GM21515 (cell line): ENCODE measurements at regions not wholly inside any gene's neighbourhood (a gene's known extent, or its start where the extent isn't known, plus 50 kb on each side); places are given as distances from the start of the nearest gene placed in this dataset.
"Not testable (repeated sequence)": the region's sequence is repeated elsewhere in the genome, so short reads cannot be mapped to it uniquely, and the experiment has no call there.

Source experiments
- ATAC-seq: cut with Tn5 transposase; IDR thresholded peaks from one replicate; pipeline ENCODE4 v1.9.1; 2021; ENCODE audit not compliant: unreplicated experiment

DNA sequence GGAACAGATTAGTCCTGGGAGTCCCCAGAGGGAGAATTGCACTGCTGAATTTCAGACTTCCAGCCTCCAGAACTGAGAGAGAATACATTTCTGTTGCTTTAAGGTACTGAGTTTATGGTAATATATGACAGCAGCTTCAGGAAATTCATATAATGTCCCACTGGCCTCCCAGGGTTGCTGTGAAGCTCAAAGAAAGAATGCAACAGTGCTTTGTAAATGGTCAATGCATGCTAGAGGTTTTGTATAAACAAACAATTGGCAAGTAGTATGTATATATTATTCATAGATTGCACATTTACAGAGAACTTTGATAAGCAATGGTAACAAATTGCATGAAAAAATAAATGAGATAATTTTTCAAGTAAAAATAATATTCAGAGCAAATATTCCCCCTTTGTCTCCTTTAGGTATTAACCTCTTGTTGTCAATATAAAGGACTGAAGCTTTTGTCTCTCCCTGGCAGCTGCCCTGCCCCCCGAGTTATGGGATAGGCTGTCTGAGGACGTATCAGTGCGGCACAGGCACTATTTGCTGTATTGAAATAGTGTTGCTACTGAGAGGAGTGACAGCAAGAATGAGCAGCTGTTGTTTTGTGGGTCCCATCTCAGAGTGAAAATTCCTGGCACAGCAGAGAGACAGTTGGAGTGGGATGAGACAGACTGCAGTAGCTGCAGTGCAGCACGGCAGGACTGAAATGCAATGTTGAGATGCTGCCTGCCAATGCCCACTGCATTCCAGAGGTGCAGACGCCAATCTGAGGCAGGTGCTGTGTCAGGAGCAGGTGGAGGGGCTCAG lies 194.2 kb upstream of the GLRA1 start:
- no peak for ATAC-seq

DNA sequence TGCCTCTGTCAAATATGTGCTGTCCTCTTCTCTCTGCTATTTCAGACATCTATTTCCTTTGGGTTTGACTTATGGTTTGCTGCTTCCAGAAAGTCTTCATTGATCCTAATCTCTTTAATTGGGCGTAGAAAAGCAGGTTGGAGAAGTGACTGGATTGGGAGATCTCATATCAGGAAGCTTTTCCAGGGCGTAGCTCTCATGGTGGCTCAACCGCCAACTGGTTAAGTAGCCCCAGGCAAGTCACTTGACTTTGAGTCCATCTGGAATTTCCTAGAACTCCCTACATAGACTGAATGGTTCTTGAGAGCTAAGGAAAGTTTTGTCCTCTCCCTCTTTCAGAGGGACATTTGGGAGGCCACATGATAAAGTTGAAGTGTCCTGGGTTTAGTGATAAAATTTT lies 192.3 kb upstream of the GLRA1 start:
- no peak for ATAC-seq

DNA sequence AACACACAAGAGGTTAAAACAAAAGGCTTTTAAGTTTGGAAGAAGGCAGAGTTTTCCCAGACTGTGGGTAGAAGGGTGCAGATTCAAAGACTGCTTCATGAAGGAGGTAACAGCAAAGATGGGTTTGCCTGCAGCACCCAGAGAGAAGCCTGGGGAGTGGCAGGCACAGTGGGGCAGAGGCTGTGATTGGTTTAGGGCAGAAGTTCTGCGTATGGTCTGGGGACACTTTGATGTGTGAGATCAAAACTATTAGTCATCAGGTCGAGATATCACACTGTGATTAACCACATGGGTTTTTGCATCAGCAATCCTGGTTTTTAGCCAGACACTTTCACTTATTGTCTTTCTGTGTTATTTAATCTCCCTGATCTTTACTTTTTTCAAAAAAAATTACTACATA lies 188.8 kb upstream of the GLRA1 start:
- ATAC-seq: no peak

DNA sequence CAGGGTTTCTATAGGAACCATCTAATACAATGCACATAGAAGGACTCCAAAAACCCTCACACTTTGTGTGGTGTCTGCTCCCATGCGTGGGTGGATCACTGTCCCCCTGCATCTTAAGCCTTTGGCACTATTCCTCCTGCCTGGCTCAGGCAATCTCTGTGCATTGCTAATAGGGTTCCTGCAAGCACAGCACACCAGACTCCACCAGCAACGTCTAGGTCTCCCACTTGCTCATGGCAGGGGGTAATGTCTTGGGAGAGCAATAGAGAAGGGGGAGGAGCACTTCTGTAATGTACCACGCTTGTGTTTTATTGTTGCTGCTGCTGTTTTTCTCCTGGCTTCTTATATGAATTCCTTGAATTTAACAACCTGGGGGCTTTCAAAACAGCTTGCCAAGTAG lies 182.6 kb upstream of the GLRA1 start:
- no peak for ATAC-seq

DNA sequence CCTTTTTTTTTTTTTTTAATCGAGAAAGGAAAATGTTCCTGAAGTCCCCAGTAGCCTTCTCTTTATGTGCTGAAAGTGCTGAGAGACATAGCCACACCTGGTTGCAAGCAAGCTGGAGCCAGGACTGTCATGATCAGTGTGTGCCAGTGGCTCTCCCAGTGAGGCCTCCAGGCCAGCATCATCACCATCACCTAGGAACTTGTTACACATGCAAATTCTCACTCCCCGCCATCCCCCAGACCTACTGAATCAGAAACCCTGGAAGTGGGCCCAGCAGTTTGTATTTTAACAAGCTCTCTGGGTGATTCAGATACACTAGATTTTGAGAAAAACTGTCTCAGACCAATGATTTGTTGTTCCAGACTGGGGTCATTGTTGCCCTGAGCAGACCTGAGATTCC lies 181.9 kb upstream of the GLRA1 start:
- no peak for ATAC-seq

DNA sequence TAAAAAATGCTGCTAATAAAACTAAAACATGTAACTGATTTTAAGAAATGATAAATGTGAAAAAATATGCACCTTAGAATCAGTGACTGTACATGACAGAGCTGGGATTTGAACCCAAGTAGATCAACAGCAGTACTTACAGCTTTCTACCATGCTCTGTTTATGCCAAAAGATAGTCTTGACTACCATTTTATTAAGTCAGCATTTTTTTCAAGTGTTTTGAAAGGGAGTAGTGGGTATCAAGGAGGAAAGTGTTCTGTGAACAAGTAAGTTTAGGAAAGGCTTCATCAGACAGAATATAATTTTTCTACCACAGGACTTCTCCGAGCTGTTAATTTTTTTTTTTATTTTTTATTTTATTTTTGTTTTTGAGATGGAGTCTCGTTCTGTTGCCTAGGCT lies 180.4 kb upstream of the GLRA1 start:
- ATAC-seq: no peak

DNA sequence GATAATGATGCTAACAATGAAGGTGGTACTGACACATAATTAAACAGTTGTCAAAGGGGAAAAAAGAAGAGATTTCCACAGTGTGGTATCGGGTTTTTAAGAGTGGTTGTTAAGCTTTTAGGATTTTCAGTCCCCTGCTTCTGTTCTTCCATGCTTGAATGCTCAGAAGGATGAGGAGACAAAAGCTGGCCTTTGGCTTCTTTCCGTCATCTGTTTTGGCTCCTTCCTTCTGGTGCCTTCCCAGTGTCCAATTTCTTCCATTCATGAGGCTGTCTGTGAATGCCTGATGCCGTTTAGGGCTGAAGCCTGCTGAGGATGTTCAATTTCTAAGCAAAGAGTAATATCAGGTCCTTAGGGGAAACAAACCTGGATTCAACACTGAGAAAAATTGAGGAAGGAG lies 179.6 kb upstream of the GLRA1 start:
- no peak for ATAC-seq

DNA sequence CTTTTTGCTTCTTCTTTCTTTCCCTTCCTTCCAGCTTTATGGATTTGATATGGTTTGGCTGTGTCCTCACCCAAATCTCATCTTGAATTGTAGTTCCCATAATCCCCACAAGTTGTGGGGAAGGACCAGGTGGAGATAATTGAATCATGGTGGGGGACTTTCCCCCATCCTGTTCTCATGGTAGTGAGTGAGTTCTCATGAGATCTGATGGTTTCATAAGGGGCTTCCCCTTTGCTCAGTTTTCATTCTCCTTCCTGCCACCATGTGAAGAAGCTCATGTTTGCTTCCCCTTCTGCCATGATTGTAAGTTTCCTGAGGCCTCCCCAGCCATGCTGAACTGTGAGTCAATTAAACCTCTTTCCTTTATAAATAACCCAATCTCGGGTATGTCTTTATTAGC lies 178.3 kb upstream of the GLRA1 start:
- not testable (repeated sequence) for ATAC-seq

DNA sequence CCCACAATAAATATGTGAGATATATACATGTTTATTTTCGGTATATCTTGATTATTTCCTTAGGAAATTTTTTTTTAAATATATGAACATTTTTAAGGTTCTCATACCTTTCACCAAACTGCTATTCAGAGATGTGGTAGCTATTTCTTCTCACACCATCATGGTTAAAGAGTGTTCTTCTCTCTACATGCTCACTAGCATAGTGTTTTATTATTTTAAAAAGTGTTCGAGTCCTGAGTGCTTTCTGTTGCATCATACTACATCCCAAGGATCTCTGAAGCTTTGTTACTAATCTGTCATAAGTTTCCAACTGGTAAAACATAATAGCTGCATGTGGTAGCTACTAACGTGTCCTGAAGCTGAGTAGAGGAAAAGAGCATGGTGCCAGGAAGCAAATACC lies 177.4 kb upstream of the GLRA1 start:
- no peak for ATAC-seq

DNA sequence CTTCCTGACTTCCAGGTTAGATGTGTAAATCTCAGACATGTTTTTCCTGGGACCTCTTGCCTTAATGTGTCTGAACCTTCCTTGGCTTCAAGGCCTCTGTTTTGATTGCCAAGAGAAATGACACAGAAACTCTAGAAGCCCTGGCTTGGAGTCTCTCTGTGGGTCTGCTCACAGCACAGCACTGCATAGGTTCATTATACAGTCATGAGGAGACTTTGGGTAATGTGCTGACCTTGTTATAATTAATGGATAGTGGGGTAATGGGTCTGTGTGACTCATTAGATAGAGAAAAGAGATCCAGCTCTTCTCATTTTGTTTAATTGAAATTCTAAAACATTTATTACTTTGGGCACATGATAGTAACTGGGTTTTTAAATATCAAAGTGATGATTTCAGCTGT lies 175.8 kb upstream of the GLRA1 start:
- no peak for ATAC-seq

DNA sequence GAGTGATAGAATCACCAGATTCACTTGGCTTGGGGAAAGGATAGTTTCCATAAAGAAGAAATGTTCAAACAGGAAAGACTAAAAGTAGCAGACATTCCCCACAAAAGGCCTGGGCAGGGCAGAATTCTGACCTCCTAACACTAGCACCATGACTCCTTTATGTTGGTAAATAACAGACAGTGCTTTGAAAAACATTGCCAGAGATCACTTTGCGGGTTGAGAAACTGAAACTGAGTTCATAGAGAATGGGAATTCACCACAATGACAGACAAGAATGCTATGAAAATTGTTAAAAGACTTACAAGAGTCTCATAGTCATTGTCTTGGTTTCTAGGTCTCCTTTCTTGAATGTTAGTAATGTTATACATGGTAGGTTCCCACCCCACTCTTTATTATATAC lies 172.5 kb upstream of the GLRA1 start:
- ATAC-seq: no peak

DNA sequence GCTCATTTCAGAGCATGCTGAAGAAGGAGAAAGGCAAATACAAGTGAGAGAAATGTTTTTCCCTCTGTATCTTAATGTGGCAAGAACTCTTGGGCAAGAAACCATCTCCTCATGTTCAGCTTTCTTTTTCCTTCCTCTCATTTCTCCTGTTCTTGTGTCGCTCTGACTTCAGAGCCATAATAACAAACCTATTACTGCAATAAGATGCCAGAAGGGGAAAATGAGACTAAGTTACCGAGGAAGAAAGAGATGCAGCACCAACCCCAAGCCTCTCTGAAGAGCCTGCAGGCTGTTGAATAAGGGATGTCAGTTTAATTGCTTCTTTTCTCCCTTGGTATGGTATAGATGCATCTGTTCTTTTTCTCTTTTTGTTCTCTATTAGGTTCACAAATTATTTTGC lies 170.1 kb upstream of the GLRA1 start:
- ATAC-seq: no peak

DNA sequence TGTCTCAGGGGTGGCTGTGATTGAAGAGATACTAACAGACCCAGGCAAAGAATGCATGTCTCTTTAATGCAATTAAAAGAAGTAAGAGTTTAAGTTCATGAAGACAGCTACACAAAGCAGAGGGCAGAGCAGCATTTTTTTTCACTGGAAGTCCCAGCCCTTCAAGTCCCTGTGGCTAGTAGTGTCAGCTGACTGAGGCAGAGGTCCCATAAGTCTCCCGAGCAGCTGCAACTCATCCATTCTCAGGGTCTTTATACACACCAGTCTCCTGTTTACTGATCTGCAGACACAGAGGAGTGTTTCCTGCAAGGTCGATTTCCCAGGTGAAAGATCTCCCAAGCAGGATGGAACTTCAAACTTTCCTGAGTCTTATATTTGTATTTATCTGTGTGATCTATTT lies 169.4 kb upstream of the GLRA1 start:
- no peak for ATAC-seq

DNA sequence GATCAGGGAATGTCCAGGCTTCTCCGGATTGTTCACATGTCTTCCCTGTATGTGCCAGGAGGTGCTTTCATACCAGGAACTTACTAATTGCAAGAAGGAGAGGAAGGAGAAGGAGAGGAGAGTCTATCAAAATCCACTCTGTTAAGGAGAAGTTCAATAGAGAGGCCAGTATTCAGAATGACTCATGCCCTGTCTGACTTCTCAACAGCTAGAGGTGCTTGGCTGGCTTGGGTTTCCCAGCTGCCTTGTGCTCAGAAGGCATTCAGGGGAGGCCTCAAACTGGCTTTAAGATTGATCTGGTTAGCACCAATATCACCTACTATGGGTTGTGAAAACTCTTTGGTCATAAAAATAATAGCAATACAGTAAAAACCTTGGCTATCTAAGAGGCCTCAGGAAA lies 167.9 kb upstream of the GLRA1 start:
- no peak for ATAC-seq

DNA sequence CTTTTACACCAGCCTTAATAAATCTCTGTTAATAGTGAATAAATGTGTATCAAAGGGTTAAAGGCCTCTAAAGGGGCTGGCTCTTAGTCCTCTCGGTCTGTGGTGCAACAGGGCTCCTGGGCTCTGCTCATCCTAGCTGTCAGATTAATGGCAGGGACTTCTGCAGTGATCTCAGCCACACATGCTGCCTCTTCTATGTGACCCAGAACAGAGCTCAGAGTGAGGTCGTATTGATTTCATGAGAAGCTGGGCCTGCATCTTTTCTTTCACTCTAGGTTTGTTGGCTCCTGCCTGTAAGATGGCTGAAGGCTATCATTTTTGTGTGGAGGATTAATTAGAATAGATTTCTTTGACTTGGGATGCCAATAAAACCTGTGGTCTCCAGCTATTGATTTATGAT lies 165.0 kb upstream of the GLRA1 start:
- no peak for ATAC-seq

DNA sequence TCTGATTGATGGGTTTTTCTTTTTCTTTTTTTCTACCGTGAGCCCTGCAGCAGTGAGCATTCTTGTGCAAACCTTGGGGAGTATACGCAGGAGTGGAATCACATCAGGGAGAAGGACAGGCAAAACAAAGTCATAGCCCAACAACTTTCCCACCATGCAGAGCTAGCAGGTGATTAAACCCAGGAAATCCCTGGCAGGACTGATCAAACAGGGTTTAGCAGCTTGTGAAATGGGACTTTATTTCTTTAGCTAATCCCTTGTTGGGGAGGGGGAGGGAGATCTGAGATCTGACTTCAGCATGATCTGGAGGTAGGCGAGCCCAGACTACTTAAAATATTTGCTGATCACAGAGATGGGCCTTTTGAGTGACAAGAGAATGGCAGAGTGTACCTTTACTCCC lies 162.0 kb upstream of the GLRA1 start:
- ATAC-seq: no peak

DNA sequence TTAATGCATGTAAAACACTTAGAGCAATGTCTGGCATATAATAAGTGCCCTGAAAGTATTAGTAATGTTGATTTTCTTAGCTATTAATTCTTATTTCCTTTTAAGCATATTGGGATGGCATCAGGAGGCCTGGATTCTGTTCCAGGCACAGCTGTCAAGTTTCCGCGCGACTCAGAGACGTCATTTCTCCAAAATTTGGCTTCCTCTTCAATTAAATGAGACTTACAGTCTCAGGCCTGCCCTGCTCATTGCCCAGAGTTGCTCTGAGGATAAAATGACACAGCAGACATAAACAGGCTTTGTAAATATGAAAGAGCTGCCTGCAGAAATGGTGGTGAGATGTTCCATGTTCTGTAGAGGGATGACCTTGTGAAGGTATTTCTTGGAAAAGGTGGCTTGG lies 159.8 kb upstream of the GLRA1 start:
- no peak for ATAC-seq

DNA sequence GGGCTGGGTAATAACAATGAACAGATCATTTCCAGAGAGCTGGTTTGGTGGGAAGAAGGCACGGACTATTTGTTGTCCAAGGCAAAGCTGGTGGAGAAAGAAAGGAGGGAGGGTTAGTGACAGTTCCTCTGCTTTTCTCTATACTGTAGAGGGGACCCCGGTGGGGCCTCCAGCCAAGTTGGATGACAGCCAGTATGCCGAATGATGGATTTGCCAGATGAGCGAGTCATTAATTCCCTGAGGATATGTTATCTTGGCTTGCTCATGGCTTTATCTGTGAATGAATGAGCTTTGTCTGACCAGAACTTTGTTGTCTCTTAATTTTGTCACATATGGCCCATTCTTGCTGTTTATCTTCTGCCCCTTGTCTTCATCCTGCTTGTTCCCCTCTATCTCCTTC lies 158.6 kb upstream of the GLRA1 start:
- ATAC-seq: no peak

DNA sequence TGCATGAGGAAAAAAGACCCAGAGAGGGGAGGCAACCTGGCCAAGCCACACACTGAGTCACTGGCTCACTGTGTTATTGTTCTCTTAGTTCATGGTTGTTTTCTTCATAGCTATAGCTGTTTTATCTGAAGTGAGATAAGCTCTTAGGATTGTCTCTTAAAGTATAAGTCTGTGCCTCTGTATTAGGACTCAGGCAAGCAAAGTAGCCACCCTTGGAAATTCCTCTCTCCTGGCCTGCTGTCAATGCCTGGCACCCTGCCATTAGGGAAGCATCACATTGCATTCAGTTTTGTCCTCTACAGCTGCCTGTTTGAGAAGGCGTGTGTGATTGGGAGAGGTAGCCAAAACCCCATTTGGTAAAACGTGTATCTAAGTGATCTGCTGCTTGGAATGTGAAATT lies 147.4 kb upstream of the GLRA1 start:
- no peak for ATAC-seq

DNA sequence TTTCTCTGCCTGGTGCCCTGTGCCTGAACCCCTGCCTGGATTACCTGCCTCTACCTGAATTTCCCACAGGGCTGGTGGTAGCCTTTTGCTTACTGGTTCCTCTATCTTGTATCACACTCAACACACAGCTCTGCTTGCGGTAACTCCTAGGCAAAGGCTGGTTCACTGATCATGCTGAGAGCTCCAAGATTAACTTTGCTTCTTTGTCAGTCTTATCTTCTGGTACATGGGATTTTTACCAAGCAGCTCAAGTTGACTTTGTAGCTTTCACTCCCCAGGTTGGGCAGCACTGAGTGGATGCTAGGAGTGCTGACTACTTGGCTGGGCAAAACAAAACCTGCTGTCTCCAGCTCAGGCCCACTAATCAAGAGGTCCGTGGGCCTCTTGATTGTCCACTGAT lies 145.9 kb upstream of the GLRA1 start:
- ATAC-seq: no peak

DNA sequence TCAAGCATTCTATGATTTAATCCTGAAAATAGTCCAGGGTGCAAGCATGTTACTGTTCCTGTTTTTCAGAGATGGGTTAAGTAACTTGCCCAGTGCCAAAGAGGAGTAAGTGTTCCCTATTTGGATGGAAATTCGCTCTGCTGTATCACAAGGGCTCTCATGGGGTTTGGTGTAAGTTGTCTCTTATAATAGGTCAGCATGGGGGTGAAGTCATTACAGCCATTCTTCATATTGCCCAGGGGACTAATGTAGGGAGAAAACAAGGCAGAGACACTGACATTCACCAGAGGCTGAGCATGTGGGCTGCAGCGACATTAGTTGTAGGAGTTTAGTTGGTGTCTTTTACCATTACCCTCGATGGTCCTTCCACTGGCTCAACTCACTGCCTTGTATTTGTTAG lies 142.1 kb upstream of the GLRA1 start:
- ATAC-seq: no peak

DNA sequence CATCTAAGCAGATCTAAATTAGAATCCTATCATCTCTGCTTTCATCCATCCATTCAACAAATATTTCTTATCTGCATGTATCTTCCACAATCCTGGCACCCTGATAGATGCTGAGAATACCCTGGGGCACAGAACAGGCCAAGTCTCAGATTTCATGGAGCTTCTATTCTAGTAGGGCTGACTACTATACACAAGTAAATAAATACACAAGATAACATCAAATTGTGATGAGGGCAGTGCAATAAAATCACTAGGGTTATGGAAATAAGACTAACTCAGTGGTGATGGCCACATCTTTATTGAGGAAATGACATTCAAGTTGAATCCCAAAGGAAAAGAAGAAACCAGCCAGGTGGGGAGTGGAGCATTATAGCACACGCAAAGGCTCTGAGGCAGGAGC lies 138.4 kb upstream of the GLRA1 start:
- no peak for ATAC-seq

DNA sequence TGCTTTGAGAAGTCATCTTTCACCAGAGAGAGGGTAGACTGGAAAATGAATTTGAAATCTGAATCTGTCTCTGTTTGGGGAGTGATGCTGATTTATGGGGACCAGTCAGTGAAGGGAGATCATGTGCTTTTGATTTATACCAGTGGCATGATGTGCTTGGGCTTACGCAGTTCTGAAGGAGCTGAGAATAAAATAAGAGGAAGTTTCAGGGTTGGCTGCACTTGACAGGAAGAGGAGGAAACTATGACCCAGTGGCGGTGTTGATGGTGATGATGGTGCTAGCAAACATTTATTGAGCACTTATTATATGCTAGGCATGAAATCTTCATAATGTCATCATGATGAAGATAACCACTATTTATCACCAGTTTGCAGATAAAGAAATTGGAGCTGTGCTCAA lies 136.4 kb upstream of the GLRA1 start:
- ATAC-seq: no peak

DNA sequence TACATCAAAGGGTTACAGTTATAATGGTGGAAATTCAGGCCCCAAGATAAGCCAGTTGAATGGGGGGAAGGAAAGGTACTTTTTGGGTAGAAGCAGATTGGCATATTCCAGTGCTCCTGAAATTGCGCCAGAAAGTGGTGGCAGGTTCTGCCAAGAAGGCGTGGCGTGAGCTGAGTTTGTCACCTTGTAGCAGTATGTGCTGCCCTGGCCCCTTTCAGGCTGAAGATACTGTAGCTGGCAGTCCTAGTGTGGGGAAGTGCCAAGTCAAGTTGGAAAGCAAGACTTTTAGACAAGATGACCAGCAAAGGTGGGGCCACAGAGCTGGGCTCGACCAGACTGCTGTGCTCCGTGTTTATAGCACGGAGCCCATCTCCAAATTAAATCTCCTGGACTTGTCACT lies 133.6 kb upstream of the GLRA1 start:
- ATAC-seq: no peak
